ENCODE measurements at regions not wholly inside any gene's neighbourhood (a gene's known extent, or its start where the extent isn't known, plus 50 kb on each side); places are given as distances from the start of the nearest gene placed in this dataset.
"Not testable (repeated sequence)": the region's sequence is repeated elsewhere in the genome, so short reads cannot be mapped to it uniquely, and the experiment has no call there.

DNA sequence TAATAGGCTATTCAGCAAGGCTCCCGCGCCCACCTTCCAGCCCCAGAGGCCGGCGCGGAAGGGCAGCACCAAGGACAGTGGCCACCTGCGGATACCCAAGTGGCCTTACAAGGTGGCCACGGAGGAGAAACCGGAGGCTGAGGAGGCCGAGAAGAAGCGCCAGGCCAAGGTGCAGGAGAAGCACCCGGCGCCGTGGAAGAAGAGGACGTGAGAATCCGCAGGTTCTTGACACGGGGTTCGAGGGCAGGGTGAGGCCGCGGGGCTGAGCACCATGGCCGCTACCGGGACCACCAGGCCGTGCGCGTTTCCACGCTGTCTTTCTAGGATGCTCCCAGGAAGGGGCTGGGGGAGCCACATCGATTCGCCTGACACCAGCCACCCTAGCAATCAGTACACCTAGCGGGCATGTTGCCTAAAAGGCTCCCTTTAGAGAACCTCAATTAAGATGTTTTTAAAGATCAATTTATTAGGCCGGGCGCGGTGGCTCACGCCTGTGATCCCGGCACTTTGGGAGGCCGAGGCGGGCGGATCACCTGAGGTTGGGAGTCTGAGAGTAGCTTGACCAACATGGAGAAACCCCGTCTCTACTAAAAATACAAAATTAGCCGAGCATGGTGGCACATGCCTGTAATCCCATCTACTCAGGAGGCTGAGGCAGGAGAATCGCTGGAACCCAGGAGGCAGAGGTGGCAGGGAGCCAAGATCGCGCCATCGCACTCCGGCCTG is 134.3 kb upstream of the OR4C13 start:
- not testable (repeated sequence) for DNase-seq (ENCODE audit: low spot score)

DNA sequence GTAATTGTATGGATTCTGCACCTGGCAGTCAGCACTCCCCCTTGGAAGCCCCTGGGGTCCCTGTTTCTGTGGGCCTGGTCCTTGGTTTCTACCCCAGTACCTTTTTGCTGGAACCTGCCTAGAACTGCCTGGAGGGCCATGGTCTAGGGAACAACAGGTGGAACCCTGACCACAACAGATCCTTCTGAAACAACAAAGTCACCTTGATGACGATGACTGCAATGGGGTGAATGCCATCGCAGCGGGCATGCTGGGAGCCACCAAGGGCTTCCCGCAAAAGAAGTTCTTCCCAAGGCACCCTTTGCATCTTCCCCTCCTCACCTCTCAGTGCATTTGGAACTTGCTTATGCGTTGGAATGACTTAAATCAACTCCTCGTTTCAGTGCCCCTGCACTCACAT is 129.0 kb upstream of the OR4C13 start:
- not testable (repeated sequence) for DNase-seq (ENCODE audit: low spot score)

DNA sequence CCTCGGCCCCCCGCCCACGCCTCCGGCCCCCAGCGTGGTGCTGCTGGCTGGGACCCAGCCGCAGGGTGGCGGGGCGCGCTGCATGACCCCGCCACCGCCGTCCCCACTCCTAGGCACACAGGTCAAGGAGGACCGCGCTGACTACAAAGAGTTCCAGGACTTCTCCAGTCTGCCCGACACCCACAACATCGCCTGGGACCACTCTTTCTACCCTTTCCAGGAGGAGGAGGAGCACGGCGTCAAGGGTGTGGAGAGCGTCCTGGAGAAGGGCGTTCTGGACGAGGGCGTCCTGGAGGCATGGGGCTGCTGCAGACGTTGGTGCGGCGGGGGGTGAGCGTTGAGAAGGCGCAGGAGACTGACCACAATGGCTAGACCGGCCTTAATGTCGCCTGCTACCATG is 101.7 kb upstream of the OR4C13 start:
- not testable (repeated sequence) for DNase-seq (ENCODE audit: low spot score)

DNA sequence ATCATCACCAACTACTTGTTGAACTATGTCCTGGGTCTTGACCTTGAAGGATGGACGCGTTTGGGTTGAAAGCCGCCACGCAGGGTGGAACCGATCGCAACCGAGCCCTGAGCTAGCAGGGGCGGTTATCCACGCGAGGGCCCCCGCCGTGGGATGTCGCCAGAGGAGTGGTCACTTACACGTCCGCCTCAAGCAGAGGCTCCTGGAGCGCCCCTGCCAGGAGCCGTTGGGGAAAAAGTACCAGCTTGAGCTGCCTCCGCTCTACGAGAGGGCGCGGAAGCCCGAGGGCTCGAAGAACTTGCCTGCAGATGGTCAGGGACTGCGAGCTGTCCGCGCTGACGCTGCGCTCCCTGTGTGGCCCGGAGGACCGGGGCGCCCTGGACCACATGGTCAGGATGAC is 100.7 kb upstream of the OR4C13 start:
- no peak for DNase-seq (ENCODE audit: low spot score)

DNA sequence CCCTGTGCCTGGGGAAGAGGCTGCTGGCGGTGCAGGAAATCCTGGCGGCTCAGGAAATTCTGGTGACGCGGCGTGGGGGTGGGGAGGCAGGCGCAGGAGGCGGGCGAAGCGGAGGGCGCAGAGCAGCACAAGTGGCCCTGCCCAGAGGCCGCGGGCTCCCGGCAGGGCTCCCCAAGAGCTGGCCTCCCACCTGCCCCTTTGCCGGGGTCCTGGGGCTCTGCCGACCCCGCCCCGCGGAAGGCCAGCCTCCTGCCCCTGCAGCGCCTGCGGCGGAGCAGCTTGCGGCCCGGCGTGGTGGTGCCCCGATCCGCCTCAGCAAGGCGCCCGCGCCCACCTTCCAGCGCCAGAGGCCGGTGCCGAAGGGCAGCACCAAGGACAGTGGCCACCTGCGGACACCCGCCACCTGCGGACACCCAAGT is 100.2 kb upstream of the OR4C13 start:
- no peak for DNase-seq (ENCODE audit: low spot score)

DNA sequence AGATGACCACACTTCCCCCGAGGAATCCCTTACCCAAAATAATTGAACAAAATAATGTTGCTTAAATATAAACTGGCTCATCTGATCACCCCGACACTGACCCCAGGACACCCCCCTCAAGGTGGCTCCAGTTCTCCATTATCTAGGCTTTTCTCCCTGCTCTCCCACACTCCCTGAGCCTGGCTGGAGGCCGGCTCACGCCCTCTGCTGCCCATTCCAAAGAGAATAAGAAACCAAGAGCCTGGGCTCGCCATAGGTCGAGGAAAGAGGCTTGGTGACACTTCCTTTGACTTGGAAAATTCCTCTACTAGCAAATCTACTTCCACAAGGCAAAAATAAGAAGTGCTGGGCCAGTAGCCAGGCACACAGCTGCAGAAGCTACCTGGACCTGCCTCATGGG is 63.3 kb upstream of the OR4C13 start:
- not testable (repeated sequence) for DNase-seq (ENCODE audit: low spot score)

DNA sequence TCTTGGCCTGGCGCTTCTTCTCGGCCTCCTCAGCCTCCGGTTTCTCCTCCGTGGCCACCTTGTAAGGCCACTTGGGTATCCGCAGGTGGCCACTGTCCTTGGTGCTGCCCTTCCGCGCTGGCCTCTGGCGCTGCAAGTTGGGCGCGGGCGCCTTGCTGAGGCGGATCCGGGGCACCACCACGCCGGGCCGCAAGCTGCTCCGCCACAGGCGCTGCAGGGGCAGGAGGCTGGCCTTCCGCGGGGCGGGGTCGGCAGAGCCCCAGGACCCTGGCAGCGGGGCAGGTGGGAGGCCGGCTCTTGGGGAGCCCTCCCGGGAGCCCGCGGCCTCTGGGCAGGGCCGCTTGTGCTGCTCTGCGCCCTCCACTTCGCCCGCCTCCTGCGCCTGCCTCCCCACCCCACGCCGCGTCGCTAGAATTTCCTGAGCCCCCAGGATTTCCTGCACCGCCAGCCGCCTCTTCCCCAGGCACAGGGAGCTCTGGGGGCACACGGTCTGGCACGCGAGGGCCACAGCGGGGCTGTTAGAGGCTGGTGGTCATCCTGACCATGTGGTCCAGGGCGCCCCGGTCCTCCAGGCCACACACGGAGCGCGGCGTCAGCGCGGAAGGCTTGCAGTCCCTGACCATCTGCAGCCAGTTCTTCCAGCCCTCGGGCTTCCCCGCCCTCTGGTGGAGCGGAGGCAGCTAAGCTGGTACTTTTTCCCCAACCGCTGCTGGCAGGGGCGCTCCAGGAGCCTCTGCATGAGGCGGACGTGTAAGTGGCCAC is 60.1 kb upstream of the OR4C13 start:
- DNase-seq (ENCODE audit: low spot score) = not testable (repeated sequence)

DNA sequence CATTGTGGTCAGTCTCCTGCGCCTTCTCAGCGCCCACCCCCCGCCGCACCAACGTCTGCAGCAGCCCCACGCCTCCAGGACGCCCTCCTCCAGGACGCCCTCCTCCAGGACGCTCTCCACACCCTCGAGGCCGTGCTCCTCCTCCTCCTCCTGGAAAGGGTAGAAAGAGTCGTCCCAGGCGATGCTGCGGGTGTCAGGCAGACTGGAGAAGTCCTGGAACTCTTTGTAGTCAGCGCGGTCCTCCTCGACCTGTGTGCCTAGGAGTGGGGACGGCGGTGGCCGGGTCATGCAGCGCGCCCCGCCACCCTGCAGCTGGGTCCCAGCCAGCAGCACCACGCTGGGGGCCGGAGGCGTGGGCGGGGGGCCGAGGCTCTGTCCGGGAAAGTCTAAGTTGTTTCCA is 58.7 kb upstream of the OR4C13 start:
- DNase-seq (ENCODE audit: low spot score) = not testable (repeated sequence)

Data from GM03348 (cell line).